Activated CD4-positive, alpha-beta T cell treated with anti-CD3 and anti-CD28 coated beads, Interleukin-10, Interleukin-2, amounts not matched to agents 100 ng/mL and 50 ng/mL, durations not matched to agents 16 hours and 8 hours (primary cell): ENCODE measurements at regions not wholly inside any gene's neighbourhood (a gene's known extent, or its start where the extent isn't known, plus 50 kb on each side); places are given as distances from the start of the nearest gene placed in this dataset.
"Not testable (repeated sequence)": the region's sequence is repeated elsewhere in the genome, so short reads cannot be mapped to it uniquely, and the experiment has no call there.

Experiments
- DNase-seq: peaks from one replicate; pipeline ENCODE4 v3.0.0-alpha.2; 2020

DNA sequence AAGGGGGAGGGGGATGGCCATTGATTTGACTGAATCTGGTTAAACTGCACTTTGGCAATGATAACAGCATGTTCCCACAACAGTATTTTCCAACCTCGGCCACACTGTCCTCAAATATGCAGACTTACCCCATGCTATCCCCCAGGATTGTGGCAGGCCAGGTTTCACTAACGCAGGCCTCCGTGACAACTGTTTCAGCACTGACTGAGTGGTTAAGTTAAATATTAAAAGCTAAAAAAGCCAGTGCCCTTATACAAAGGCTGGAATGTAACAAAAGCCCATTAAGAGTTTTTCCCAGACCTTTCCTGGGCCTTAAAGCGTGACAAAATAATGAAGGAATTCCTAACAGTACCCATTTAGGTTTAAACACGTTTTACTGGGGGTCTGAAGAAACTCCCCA is 202.9 kb downstream of the USP25 start:
- no peak for DNase-seq

DNA sequence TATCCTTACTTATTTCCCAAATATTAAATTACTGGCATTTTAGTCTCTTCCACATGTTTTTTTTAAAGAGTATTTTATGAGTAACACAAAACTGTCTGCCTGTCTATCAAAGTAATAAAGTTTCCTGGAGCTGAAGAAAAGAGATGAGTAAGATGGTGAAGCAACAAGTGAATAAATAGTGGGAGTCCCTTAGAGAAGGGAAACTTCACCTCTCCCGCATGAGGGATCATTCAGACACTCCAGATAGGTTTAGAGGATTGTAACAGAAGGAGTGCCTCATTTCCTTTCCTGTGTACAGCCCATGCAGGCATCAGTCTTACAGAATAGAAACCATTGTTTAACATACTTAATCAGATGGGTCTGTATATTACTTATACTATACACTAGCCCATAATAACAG is 205.7 kb downstream of the USP25 start:
- no peak for DNase-seq

DNA sequence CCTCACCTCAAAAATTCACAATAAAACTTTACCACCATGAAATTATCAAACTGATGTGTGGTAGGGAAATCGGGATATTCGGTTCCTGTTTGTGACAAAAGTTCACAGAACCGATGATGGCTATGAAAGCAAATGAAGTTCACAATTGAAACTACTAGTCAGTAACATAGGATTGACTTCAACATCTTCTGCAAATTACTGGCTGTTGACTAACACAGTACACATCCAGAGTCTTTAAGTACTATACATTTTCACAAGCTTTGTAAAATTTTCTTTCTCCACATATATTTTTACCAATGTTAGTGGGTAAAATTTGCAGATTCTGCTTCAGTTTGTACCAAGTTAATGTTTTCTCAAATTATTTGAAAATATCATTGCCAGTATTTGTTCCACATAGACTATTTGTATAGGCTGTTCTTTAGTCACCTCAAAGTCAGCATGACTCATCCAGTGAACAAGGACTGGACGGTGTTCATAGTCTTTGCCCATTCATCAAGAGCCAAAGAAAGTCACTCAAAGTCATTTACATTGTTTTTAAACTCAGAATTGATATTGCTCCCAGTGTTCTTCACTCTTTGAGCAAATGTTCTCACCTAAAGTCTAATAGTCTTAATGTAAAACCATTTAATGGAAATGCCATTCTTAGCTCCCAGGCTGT is 213.4 kb downstream of the USP25 start:
- DNase-seq: no peak

DNA sequence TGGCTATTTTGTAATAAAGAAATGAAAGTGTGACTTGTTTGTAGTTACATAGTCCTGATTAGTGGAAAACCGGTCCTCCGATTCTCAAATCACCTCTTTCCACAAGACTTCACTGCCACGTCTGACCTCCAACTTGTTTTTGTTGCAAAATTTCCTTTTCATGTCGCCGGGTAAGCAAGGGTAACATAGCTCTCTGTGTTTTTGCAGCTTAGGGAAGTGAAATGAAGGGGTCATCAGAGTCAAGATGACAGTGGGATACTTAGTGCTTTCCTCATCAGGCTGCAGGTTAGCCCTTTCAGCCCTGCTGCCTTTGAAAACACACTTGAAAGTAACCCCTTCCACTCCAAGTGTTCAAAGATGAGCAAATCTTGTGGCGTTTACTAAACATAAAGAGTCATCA is 217.9 kb downstream of the USP25 start:
- no peak for DNase-seq

DNA sequence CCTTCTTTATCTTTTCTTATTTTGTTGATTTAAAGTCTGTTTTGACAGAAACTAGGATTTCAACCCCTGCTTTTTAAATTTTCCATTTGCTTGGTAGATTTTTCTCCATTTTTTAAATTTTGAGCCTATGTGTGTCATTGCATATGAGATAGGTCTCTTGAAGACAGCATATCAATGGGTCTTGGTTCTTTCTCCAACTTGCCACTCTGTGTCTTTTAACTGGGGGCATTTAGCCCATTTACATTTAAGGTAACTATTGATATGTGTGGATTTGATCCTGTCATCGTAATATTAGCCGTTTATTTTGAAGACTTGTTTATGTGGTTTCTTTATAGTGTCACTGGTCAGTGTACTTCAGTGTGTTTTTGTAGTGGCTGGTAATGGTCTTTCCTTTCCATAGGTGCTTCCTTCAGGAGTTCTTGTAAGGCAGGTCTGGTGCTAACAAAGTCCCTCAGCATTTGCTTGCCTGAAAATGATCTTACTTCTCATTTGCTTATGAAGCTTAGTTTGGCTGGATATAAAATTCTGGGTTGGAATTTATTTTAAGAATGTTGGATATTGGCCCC is 223.9 kb downstream of the USP25 start:
- no peak for DNase-seq

DNA sequence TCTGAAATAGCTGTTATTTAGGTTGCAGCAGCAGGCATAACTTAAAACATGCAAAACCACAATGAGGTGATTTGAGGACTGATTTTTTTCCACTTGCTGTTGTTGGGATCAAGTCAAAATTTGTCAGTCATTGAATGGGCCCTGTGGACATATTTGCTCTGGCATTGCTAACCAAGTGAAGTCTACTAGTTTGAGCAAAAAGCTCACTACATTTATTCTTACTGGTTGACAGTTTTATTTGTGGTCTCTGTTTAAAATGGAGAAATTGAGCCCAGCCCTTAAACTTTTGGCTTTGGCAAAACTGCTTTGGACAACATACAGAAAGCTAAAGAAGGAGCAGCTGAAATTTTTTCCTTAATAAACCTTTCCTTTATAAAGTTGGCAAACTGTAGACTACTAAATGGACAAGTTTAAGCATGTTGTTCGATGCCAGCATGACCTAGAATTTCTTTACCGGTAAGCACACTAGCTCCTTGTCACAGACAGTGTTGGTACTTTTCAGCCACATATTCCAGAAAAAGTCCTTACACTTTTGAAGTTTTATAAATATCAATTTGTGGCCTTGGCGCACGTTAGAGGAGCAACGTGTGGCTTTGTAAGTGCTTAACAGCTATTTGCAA is 234.6 kb downstream of the USP25 start:
- no peak for DNase-seq

DNA sequence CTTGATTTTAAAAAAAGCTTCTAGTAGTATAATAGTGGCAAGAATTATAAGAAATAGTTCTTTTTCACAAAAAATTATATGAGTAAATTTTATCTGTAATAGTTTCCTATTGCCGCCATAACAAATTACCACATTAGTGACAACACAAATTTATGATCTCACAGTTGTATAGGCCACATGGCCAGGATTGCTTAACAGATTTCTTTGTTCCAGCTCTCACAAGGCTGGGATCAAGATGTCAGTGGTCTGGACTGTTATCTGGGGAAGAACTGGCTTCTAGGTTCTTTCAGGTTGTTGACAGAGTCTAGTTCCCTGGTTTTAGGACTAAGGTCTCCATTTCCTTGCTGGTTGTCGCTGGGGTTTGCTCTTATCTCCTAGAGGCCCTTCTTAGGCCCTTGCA is 236.4 kb downstream of the USP25 start:
- DNase-seq: no peak

DNA sequence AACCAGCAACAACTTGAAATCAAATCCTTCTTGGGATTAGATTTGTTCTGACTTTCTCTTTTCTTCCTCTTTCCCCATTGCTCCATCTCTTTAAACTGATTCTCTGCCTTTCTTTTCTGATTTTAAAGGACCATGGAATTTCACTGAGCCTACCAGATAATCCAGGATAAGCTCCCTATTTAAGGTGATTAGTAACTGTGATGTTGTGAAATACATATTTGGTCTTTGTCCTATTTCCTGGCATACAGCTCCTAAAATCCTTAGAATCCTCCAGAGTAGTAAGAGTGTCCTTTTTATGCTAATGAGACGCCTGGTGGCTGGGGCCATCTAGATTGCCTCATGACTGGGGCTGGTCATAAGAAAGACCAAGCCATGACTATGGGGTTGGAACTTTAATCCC is 236.9 kb downstream of the USP25 start:
- no peak for DNase-seq

DNA sequence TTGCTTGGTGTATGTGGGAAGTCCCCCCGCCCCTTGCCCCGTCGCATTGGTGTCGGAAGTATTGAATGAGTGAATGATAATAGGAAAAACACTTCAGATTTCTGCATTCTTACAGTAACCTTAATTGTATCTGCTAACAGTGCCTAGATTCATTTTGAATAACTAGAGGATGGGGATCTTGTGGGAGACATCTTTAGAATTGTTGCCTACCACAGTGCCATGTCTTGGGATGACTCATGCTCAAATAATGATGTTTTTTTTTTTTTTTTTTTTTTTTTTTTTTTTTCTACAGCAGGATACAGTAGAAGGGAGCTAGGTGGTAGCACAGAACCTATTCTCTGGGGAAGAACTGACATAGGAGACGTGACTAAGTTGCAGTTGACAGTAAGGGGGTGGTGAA is 237.9 kb downstream of the USP25 start:
- DNase-seq: no peak

DNA sequence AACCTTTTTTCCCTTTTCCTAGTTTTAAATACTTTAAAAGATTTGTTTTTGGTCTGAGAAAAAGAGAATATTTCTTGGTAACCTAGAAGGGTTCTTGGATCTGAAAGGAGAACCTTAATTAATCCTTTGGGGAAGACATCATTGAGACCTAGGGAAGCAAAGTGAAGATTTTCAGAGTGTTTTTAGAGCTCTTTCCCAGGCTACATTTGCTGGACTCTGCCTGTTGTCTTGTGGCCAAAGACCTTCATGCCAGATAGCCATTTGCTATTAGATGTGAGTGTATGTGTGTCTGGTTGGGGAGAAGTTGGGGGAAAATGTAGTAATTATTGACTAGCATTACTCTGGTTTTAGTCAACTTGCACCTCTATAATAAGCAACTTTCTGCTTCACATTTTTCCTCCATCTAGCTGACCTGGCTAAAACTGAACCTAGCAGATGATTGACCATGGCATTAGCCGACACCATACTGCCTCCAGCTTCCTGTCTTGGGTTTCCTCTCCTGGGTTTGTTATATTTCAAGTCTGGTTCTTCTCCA is 239.1 kb downstream of the USP25 start:
- no peak for DNase-seq

DNA sequence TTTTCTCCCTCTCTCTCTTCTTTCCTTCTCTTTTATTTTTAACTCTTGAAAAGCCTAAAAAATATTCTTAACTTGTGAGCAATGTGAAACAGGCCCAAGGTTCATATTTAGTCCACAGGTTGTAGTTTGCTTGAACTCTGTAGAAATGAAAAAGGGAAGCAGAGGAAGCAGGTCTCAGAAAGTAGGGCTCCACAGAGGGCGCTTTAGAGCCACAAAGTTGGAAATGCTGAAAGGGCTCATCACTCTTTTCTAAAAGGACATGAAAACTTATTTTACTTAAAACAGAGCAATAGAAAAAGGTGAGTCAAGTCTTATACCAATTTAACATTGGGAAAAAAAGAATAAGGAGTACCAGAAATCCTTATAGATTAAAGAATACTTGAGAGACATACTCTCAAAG is 247.0 kb downstream of the USP25 start:
- no peak for DNase-seq

DNA sequence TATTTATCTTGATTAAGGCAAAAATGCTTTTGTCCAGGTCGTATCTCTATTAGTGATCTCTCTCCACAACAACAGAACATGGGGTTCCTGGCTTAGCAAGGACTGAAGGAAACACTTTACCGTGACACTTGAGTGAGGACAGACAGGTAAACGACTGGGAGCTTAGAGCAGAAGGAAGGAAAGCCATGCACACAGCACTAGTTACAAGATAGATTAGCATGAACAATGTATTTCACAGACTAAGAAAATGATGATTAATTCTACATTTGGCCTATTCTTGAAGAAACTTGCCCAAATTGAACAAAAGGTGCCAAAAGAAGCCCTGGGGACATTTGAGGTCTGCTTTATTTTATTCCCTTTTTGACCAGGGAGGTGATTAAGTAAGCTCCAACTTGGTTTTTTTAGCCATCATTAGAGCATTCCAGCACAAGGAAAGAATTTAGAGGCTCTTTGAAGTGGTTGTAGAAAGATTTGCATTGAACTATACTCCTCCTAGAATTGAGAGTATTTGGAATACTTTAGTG is 248.5 kb downstream of the USP25 start:
- DNase-seq: no peak

DNA sequence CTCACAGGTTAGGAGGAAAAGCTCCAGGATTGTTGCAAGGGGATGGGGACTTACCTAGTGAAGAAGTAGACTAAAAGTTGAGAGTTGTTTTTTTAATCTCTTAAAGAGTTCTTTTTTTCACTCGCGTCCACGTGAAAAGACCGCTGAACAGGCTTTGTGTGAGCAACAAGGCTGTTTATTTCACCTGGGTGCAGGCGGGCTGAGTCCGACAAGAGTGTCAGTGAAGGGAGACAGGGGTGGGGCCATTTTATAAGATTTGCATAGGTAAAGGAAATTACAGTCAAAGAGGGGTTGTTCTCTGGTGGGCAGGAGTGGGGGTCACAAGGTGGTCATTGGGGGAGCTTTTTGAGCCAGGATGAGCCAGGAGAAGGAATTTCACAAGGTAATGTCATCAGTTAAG is 249.7 kb downstream of the USP25 start:
- DNase-seq: not testable (repeated sequence)

DNA sequence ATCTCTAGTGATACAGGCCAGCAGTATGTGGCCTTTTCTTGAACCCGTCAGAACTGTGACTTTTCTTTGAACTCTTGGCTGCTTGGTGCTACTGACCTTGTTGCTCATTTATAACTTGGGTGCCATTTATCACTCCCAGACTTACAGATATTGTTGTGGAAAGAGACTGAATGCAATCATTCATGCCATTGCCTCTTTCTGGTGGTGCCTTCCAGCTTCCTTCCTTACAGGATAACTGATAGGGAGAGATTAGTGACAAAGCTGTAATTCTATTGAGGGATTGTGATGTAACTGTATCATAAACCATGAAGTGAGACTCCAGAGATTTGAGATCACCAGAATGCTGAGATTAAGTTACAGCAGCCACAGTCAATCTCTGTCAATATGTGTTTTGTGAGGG is 256.5 kb downstream of the USP25 start:
- no peak for DNase-seq

DNA sequence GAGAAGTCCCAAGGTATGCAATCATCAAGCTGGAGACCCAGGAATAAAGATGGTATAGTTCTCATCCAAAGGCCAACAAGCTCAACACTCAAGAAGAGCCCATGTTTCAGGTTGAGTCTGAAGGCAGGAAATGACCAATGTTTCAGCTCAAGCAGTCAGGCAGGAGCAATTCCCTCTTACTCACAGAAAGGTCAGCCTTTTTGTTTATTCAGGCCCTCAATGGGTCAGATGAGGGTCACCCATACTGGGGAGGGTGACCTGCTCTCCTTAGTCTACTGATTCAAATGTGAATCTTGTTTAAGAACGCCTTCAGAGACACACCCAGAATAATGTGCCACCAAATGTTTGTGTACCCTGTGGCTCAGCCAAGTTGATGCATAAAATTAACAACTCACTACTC is 262.4 kb downstream of the USP25 start:
- DNase-seq: no peak

DNA sequence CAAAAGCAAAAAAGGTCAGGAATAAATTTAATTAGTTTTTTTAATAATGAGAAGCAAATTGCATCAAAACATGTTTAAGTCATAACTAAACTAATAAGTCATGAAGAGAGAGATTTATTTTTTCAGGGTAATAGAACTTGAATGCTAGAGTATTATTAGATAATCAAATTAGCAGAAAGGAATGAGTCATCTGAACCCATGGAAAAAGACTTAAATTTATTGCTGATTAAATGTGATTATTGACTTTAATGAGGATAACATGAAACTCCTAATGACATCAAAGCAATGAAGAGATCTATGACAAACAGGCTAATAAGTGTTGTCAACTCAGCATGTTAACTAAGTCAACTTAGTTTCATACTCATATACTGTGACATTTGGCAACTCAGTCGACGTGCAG is 264.2 kb downstream of the USP25 start:
- no peak for DNase-seq

DNA sequence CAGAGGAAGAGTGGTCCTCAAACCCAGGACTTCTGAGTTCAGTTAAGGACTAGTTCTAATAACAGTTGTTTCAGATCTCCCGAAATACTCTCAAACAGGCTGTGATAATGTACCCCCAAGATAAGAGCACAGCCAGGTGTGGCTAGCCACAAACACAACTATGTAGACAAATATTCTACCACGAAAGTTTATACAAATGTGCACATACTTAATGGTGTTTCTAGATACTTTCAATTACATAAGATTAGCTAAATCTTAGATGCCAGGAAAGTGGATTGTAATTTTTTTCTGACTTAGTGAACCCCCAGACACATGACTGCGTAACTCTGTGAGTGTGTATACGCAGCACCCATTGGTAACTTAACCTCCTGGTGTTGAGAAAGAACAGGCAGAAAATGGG is 270.0 kb downstream of the USP25 start:
- no peak for DNase-seq

DNA sequence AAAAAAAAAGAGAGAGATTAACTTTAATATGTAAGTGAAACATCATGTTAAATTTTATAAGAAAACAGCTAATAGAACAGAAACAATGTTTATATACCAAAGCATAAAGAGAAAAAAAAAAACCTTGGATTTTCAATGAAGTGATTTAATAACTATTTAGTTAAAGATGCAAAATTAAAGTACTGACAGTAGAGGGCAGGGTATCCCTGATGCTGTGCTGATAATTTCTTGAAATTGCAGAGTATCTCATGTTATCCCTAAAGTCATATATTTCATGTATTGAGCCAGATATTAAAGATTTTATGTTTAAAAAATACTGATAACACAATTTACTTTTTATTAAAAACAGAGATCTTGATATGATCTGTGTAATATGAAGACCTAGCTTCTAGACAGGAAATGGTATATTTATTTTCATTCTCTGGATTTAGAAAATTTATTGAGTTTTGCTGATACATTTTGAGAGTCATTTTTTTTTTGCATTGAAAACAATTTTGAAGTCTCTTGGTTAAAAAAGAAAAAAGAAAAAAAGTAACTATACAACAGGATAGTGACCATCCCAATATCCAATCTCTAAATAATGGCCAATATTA is 273.2 kb downstream of the USP25 start:
- DNase-seq: no peak

DNA sequence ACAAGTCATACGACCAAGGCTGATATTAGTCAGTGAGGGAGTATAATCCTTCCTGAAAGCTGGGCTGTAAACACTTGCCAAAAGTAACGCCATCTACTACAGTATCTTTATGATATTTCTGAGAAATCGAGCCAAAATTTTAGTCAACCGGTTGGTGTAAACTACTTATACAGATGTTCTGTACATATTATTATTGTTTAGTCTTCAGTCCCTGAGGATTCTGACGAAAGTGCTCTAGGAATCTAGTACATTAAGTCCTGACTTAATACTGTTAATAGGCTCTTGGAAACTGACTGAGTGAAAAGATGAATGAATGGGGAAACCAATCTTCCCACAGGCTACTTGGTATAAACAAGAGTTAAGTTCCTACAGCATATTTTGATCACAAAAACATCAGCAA is 274.3 kb downstream of the USP25 start:
- no peak for DNase-seq

DNA sequence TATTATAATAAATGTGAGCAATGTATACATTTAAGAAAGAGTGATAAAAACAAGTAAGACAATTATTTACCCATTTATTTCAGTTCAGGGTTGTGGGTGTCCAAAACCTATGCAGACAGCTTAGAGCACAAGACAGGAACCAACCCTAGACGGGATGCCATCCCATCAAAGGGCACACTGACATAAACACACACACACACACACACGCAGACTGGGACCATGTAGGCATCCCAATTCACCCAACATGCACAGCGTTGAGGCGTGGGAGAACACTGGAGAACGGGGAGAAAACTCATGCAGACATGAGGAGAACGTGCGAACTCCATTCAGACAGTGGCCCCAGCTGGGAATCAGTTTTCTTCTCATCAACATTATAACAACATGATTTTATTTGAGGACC is 274.7 kb downstream of the USP25 start:
- DNase-seq: no peak

DNA sequence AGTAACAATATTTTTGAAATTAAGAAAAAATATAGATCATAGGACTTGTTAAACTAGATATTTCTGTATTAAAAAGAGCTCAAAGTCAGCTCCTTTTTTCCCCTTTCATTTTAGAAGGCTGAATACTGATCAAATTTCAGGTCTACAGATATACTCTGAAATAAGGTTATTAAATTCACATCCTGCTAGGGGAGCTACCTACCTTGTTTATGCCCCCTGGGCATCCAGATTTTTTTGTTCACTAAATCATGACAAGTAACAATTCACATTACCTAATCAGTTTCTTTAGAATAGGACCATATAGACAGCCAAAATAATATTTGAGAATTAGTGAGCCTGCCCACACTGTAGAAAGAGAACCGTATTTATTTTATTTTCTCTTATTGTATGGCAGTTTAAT is 276.2 kb downstream of the USP25 start:
- DNase-seq: no peak

DNA sequence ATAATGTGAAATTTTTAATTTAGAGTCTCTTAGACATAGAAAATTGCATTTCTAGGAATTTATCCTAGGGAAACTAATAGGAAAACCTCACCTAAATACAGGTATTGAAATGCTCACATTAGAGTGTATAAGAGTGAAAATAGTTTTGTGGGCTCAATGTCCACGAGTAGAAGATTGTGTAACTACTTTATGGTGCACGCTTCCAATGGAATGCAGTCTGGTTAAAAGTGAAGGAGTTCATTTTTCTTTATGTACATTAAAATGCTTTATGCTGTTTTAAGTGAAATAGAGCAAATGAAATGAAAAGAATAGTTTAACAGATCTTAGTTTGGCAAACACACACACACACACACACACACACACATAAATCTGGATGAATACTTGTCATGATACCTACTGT is 278.2 kb downstream of the USP25 start:
- no peak for DNase-seq

DNA sequence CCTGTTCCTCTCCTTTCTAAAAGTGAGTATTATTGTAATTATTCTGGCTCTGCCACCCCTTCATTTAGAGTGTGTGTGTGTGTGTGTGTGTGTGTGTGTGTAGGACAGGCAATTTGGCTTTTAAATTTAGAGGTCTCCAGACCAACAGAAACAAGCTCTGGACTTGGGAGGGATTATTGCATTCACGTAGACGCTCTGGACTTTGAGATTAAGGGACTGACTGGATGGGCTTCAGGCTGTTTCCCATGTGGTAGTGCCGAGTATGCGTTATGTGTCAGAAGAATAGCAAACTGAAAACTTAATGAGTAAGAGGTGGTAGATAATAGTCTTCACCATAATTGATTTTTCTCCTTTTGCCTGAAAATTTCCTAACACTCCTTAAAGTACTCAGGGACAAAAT is 281.9 kb downstream of the USP25 start:
- no peak for DNase-seq

DNA sequence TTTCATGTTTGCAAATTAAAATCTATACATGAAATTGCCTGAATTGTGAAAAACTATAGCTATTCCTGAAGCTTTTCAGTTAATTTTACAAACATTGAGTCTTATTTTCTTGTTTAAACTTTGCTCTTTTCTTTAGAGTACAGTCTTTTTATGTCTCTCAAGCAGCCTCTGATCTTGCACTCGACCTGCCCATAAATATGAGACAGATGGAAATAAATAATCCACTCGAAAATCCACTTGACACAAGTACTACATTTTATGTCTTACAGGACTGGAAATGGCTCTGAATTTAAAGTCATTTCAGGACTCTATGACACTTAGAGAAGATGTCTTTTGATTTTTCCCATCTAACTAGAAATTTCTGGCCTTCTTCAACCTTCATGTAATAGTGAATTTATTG is 283.8 kb downstream of the USP25 start:
- DNase-seq: no peak
